Right lobe of liver (tissue), 4 donors: ENCODE measurements at regions not wholly inside any gene's neighbourhood (a gene's known extent, or its start where the extent isn't known, plus 50 kb on each side); places are given as distances from the start of the nearest gene placed in this dataset.

ENCODE experiments used
- CTCF ChIP-seq, 4 donors: fragments of 200-600 bp in 3 of 4; fragments of 450-650 bp in 1 of 4; IDR thresholded peaks; one replicate each; pipeline versions ENCODE4 v1.5.1 to v1.8.0; 2016 to 2022; ENCODE audit warnings: antibody characterized with exemption in 4 of 4, mild to moderate bottlenecking in 2 of 4
- POLR2A ChIP-seq: fragments of 450-650 bp; IDR thresholded peaks from one replicate; pipeline ENCODE4 v1.6.1; 2017; ENCODE audit warnings: antibody characterized with exemption, mild to moderate bottlenecking
- donor health status: DM: no; HTN: no; CAD: no.
- donor health status: DM: no; HTN: no; CAD: no.
- donor health status: DM: no; HTN: yes; CAD: no.

- TF ChIP-seq CTCF (IDR thresholded peaks at IDR 0.05) (no peak), POLR2A (no peak)
Measured at GRCh38 chr13:61988810-61989209, 573.2 kb upstream of the PCDH20 start.
